ENCODE measurements at regions not wholly inside any gene's neighbourhood (a gene's known extent, or its start where the extent isn't known, plus 50 kb on each side); places are given as distances from the start of the nearest gene placed in this dataset.
"Not testable (repeated sequence)": the region's sequence is repeated elsewhere in the genome, so short reads cannot be mapped to it uniquely, and the experiment has no call there.

DNA sequence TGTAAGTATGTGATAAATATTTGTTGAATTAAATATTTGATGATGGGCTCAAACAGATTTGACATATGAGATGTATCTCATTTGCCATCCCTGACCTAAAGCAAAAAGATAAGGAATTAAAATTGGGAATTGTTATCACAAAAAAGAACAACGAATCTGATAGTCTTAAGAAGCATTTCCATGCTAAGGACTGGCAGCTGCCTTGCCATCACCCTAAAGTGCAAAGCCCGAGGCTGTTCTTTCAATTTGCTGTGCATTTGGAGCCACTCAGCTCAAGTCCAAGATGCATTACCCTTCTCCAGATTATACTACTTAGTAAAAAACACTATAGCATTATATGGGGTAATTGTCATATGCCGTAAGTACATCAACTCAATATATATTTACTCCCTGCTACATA is 618.3 kb upstream of the CLINT1 start:
- DNase-seq: no peak

DNA sequence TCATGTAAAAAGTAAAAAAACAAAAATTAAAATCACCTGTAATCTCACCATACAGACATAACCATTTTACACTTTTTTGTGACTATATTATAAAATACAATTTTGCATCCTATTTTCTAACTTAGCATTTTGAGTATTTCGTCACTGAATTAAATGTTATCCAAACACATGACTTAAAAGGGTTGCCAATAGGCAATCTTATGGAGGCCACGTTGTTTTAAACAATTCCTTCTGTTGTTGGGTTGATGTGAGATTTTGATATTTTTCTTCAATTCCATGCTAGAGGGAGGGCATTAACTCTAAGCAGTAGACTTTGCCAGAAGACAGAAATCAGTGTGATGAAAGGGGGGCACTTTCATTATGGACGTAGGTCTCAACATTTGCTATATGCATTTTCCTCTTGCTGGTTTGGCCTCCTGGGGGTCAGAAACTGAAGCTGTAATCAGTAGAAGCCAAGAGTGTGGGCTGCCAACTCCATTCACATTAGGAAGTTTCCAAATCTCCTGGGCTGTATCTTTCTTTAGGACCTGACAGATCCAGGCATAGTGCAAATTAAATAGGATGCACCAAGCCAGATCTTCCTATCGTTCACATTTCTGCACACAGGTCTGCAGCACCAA is 614.2 kb upstream of the CLINT1 start:
- no peak for DNase-seq

DNA sequence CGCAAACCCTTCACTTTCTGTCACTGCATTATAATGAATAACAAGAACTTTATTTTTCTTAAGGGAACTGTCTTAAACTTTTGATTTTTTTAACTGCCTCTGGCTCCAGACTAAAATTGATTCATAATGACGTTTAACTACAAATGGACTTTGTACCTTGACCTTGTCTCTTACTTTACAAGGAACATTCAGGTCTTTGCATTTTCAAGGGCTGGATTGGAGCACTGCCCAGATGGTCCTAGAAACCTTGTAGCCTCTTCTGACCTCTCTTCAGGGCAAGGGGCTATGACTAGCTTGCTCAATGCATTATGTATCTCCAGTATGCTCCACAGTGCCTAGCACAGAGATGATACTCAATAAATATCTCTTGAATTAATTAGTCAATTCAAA is 612.6 kb upstream of the CLINT1 start:
- DNase-seq: no peak

DNA sequence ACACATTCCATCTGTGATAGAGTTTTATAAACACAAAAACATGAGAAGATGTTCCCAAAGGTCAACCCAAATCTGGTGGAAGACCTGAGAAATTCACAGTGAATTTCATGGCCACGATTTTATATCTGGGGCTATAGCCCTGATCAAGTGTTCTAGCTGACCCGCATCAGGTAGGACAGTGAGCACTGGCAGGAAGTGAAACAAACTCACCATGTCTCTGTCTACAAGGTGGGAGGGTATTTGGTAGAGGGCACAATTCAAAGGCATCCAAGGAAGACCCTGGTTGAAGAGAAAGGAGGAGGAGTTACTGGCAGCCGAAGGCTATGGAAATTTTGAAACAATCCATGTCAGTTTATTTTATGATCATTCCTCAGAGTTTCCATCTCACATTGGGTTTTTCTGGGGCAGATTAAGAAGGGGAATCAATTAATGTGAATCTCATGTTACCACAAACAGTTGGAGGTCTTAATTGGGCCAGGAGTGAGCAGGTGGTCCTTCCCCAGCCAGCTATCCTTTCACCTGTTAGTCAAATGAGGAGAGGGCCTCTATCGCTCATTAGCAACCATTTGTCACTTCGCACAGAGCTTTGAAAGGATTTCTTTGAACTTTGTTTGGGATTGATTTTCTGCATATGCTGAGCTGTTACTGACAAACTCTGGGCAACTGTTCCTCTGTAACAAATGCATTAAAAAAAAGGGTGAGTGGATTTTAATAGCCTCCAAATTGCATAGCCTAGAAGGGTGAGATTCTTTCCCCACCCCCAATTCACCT is 612.0 kb upstream of the CLINT1 start:
- DNase-seq: no peak

DNA sequence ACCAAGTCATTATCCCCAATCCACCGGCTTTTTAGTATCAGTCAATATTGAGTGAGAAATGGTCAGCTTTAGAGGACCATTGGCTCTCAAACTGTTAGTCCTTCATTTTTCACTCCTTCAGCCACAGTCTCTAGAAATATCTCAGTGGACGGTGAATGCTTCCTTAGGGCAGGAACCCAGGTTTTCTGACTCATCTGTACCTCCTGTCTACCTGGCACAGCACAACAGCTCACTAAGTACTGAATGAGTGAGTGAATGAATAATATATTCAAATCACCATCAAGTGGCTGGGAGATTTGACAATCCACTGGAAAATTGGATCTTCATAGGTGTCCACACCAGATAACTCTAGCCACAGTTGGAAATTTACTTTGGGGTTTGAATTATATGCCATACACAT is 609.5 kb upstream of the CLINT1 start:
- DNase-seq: no peak

DNA sequence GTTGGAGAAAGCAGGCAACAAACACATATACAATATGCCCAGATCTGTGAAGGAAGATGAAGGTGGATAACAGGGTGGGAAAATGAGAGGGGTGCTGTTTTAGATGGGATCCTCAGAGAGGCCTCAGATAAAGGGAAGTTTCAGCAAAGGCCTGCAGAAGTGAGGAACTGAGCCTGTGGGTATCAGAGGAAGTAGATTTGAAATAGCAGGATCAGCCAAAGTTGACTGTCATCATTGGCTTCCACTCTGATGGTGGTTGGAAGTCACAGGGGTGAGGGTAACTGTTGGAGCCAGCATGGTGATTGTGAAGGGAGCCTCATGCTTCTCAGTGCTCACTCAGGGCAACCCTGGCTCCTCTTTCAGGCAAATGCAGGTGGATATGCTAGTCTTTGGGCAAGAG is 607.2 kb upstream of the CLINT1 start:
- DNase-seq: no peak

DNA sequence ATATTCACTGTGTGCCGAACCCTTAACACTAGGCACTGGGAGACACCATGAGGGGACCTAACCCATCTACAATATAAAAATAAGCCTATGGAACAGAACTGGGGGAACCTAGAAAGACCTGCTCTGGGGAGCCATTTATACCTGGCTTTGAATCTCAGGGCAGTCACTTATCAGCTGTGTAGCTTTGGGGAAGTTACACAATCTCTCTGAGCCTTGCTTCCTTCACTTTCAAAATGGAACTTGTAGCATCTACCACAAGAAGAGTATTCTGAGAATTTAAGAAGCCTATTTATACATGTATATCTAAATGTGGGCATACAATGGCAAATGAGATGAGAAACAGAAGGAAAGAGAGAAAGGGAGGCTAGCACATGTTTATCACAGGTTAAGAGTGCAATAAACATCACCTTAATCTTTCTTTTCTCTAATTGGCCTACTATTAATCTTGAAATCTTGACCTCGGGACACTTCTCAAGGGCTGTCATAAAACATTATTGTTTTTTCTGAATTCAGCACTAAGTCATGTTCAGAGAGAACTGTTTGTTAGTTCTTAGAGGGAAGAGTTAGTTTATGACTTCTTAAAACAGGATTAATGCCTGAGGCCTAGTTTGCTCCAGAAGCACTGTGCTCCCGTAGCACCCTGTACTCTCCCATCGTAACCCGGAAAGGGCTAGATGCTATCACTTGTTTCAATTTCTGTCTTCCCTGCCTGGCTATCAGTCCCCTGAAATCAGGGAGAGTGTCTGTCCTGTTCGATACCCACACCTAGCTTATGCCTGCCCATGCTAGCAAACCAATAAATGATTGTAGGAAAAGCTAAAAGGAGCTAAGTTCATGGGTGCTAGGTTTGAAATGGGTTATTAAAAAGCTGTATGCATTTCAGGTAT is 606.4 kb upstream of the CLINT1 start:
- DNase-seq: no peak

DNA sequence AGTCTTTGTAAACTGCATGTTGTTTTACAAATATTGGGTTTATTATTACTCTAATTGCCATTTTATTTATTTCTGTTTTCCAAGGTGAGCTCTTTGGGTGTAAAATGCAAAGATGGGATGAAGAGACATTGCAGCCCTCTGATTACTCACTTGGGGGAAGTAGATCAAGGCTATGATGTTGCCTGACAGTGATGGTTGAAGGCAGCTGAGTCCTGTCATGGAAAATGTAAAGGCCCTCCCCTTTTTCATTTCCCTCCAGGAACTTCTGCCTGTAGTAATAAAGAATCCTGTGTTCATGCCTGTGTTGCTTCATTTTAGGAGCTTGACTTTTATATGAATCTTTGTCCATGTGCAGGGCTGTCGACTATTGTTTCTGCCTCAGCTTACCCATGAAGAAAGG is 605.4 kb upstream of the CLINT1 start:
- no peak for DNase-seq

DNA sequence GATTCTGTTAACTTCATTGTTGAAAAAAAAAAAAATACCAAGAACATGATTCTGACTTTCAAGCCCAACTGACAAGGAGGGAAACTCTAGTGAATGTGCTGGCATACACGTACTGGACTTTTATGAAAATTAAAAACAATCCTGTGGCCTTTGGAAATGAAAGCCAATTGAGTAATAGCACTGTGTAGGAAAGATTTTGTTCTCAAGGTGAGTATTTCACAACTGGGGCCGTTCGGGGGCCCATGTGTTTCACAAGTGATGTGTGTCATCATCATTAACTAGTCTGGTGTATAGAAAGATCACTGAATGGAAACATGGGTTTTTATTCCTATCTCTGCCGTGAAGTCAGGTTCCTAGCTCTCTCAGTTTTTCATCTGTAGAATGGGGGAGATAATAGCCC is 605.0 kb upstream of the CLINT1 start:
- no peak for DNase-seq

DNA sequence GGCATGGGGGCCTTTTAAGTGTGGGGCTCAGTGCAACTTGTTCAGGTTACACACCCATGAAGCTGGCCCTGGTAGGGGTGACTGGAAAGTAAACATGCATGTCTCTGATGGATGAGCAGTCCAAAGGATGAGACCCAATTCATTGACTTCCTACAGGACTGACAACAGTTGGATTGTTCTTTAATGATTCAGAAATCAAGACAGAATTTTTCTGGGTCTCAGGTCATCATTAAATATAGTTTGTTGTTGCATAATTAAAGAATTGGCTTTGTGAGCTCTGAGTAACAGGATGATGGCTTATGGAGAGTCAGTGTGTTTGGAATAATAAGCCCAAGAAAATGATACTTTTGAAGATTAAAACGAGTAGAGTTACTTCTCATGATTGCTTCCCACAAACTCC is 604.2 kb upstream of the CLINT1 start:
- DNase-seq: no peak

DNA sequence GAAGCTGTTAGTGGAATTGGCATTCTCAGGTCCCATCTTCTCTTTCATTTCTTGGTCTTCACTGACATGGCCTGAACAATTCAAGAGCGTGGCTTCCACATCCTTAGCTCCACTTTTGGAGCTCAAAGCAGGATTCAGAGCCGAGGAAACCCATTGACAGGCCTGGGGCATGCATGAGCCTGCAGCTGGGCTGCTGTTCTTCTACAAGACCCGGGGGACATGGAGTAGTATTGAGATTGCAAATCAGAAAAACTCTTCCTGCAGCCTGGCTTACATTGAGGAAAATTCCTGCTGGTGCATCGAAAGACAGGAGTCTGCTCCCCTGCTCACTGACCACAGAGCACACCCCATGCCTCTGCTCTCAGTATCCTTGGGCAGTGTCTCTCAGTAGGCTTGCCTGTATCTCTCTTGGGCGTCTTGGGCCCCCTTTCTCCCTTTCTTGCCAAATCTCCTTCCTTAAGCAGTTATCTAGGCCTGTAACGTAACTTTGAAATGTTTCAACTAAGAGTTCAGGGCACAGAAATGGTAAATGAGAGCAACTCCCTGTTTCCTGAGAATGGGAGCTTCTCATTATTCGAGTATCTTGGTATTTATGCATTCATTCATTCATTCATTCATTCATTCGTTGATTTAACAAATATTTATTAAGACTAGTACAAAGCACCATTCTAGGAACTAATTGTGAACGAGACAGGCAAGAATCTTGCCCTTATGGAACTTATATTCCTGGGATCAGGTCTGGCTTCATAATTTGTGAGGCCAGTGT is 603.6 kb upstream of the CLINT1 start:
- DNase-seq: no peak

DNA sequence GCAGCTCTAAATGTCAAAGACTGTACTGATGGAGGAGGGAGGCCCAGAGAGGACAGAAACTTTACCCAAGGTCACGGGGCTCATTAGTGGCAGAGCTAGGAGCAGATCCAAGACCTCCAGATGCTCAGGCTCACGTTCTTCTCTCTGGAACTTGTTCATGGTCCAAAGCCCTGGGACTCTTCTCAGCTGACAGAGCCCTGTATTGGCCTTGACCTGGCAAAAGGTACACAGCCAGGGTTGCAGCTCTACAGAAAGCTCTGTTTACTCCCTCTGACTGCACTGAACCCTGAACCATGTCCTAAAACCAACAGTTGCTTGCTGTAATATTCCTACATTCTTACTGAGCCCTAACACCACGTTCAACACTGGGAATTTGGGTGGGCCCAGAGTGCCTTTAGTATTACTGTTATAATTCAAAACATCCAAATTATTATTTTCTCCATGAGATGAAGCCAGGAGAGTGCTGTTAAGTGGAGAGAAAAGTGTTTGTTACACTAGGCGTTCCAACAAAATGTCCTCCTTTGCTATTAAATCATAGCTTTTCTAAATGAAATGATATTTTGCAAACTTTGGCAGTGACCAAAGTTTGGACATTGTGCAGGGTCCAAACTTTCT is 602.4 kb upstream of the CLINT1 start:
- DNase-seq: no peak

DNA sequence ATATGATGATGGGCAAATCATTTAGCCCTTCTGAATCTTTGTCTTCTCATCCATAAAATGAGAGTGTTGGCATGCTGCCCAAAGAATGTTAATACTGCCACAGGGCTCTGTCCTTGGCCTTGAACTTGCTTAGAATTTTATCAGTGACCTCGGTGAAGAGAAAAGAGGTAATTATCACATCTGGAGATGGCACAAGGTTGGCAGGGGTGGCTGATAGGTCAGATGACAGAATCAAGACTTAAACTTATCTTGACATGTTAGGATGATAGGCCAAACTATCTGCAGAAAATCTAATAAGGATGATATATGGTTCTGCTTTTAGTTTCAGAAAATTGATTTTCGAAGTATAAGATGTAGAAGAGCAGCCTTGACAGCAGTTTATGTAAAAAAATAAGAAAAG is 599.1 kb upstream of the CLINT1 start:
- no peak for DNase-seq

DNA sequence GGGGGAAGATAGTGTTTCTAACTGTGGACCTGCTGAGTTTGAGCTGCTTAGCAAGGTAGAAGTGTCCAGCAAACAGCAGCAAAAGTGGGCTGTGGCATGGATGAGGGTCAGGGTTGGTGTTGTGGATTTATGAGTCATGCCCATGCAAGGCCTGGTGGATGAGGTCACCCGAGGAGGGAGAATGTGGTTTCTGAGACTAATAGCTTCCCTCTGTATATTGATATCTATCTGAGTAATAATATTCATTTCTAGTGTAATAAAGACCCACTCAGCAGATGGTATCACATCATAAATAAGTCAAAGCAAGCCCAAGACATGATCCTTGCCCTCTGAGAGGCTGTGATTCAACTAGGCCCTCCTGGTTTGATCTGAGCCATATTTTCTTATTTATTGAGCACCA is 597.8 kb upstream of the CLINT1 start:
- no peak for DNase-seq

DNA sequence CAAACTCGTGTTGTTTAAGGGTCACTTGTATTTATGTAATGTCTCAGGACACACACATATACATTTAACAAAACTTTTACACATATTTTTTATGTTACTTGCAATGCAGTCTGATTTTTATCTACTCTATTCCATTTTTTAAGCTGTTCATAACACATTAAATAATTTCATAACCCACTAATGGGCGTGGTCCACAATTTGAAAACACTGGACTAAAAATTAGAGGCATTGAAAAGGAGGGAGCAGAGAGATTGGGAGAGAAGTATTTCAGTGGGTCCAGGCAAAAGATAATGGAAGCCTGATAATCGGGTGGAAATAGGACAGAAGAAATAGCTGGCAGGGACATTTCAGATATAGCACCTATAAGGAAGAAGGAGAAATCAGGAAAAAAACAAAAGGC is 597.3 kb upstream of the CLINT1 start:
- no peak for DNase-seq

DNA sequence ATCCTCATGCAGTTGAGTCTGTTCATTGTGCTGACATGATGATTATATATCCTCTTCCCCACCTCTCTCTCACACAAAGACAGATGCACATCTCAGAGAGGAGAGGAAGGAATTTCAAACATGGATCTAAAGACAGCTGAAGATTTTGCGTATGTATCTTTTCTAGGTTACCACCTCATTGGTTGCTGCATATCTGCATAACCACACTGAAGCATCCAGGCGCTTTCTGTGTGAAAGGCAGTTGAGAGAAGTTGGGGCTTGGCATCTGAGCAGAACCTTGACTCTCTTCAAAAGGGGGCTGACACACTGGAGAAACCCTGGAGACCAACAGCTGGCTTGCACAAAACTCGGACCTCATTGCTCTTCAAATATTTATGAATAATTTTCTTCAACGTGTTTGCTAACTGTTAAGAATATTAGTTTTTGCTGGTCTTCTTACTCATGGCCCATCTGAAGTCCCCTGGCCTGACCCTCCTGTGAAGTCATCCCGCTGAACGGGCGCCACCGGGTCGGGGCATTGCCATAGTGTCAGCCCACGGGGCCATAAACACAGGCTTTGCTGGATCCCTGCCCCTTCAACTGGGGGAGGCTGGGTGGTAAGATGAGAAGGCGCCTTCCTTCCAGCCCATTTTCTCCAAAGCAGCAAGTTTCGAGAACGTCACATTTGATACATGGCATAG is 593.2 kb upstream of the CLINT1 start:
- no peak for DNase-seq

DNA sequence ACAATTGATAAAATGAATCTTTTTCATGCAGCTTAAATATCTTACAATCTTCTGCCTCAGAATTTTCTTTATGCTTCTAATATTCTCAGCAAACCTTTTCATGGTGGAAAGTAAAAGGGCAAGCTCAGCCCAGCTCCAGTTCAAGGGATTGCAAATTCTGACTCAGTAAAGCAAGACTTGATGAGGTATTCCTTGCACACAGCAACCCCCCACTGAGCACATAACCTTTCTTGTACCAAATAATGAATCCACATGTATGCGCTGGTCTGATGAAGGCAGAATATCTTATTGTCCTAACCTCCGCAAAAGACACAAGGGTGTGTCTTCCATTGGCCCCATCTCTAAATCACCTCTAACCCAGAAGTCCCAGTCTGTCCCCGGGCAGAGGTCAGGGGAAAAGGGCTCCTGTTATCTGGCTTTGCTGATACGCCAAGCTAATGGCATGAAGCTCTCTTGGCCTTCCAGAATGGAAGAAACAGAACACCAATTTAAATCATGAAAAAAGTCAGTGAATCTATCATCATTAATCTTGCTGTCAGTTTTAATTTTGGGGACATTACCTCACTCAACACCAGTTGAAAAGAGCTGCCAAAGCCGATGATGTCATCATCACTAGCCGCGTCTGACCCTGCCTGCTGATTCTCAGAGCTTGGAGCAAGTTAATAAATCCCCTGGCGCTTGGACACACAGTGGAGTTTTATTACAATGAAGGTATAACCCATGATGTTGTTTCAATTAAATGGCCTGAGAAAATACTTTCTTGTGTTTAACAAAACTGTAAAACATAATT is 592.5 kb upstream of the CLINT1 start:
- DNase-seq: no peak

DNA sequence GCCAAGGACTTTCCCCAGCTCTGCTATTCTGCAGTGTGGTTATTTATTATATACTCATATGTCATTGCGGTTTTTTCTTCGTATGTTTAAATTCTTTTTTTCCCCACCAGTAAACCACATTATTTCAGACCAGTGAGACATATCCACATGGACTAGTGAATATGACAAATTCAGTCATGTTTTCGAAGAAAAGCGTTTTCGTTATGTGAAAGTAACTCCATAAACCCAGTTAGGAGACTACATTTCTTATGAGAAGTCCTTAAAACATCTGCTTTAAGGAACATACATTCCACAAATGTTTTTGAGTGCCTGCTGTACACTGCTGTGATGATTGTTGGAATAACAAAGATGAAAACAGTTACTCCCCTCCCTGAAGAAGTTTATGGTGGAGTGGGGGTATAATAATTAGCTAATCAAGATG is 591.8 kb upstream of the CLINT1 start:
- DNase-seq: no peak

DNA sequence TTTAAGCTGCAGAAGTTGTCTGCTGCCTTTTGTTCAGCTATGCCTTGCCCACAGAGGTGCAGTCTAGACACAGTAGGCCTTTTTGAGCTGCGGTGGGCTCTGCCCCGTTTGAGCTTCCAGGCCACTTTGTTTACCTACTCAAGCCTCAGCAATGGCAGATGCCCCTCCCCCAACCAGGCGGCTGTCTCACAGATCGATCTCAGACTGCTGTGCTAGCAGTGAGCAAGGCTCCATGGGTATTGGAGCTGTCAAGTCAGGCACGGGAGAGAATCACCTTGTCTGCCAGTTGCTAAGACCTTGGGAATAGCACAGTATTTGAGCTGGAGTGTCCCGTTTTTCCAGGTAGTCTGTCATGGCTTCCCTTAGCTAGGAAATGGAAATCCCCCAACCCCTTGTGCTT is 587.8 kb upstream of the CLINT1 start:
- not testable (repeated sequence) for DNase-seq

DNA sequence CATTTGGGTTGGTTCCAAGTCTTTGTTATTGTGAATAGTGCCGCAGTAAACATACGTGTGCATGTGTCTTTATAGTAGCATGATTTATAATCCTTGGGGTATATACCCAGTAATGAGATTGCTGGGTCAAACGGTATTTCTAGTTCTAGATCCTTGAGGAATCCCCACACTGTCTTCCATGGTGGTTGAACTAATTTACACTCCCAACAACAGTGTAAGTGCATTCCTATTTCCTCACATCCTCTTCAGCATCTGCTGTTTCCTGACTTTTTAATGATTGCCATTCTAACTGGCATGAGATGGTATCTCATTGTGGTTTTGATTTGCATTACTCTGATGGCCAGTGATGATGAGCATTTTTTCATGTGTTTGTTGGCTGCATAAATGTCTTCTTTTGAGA is 580.3 kb upstream of the CLINT1 start:
- not testable (repeated sequence) for DNase-seq

Data from 8988T (cell line).